Upper lobe of left lung (tissue), 6 donors: ENCODE measurements at regions not wholly inside any gene's neighbourhood (a gene's known extent, or its start where the extent isn't known, plus 50 kb on each side); places are given as distances from the start of the nearest gene placed in this dataset.

Experiments used
- ATAC-seq, 2 donors: fragments of 200-7000 bp; cut with Tn5 transposase; one replicate each; pipeline ENCODE4 v1.9.1; 2022; ENCODE audit warnings: mild to moderate bottlenecking in 2 of 2, moderate library complexity in 2 of 2; ENCODE audit not compliant: low FRiP score in 2 of 2
- DNase-seq, 2 donors: peaks; one replicate each; pipeline ENCODE4 v3.0.0-alpha.2; 2019 to 2020
- H3K27ac ChIP-seq, 4 donors: fragments of 200-600 bp; sonication (generic); one replicate each; pipeline ENCODE4 v1.5.1; 2016 to 2019
- H3K27me3 ChIP-seq, 4 donors: fragments of 200-600 bp; sonication (generic); one replicate each; pipeline ENCODE4 v1.5.1; 2017 to 2019
- H3K36me3 ChIP-seq, 4 donors: fragments of 200-600 bp; sonication (generic); one replicate each; pipeline ENCODE4 v1.5.1; 2016 to 2019
- H3K4me1 ChIP-seq, 4 donors: fragments of 200-600 bp; sonication (generic); one replicate each; pipeline ENCODE4 v1.5.1; 2018 to 2019
- H3K4me3 ChIP-seq, 4 donors: fragments of 200-600 bp; sonication (generic); one replicate each; pipeline ENCODE4 v1.5.1; 2017 to 2019; ENCODE audit warnings: mild to moderate bottlenecking in 2 of 4, moderate library complexity in 1 of 4
- H3K9me3 ChIP-seq, 4 donors: fragments of 200-600 bp; sonication (generic); one replicate each; pipeline ENCODE4 v1.5.1; 2018 to 2019
- EP300 ChIP-seq, 4 donors: sonication (generic); formaldehyde crosslinking; IDR thresholded peaks; one replicate each; pipeline ENCODE4 v1.5.1; 2017; ENCODE audit warnings: antibody characterized with exemption in 4 of 4, control low read depth in 2 of 4
- POLR2A ChIP-seq, 4 donors: fragments of 450-650 bp; IDR thresholded peaks; one replicate each; pipeline ENCODE4 v1.5.1; 2016 to 2017; ENCODE audit warnings: antibody characterized with exemption in 4 of 4, mild to moderate bottlenecking in 2 of 4
- POLR2AphosphoS5 ChIP-seq, 2 donors: sonication (generic); formaldehyde crosslinking; IDR thresholded peaks; one replicate each; pipeline ENCODE4 v1.5.1; 2017; ENCODE audit warnings: antibody characterized with exemption in 2 of 2
- WGBS, 2 donors: methylation state at CpG; one replicate each; pipeline ENCODE4 v1.1.5; 2017 to 2018; 5-methylcytosine and 5-hydroxymethylcytosine counted together
- TF ChIP-seq, protein P1 (sequence below), 6 experiments: fragments of 450-650 bp in 4 of 6; fragments of 200-600 bp in 2 of 6; sonication (generic) in 2 of 6; IDR thresholded peaks; one replicate each; pipeline ENCODE4 v1.5.1; 2016 to 2019; ENCODE audit warnings: antibody characterized with exemption in 6 of 6
- donor health status: DM: no; HTN: no; CAD: no; lungs with moderate emphysema.
- donor health status: DM: no; HTN: yes; CAD: no; lungs with severe emphysema.

DNA sequence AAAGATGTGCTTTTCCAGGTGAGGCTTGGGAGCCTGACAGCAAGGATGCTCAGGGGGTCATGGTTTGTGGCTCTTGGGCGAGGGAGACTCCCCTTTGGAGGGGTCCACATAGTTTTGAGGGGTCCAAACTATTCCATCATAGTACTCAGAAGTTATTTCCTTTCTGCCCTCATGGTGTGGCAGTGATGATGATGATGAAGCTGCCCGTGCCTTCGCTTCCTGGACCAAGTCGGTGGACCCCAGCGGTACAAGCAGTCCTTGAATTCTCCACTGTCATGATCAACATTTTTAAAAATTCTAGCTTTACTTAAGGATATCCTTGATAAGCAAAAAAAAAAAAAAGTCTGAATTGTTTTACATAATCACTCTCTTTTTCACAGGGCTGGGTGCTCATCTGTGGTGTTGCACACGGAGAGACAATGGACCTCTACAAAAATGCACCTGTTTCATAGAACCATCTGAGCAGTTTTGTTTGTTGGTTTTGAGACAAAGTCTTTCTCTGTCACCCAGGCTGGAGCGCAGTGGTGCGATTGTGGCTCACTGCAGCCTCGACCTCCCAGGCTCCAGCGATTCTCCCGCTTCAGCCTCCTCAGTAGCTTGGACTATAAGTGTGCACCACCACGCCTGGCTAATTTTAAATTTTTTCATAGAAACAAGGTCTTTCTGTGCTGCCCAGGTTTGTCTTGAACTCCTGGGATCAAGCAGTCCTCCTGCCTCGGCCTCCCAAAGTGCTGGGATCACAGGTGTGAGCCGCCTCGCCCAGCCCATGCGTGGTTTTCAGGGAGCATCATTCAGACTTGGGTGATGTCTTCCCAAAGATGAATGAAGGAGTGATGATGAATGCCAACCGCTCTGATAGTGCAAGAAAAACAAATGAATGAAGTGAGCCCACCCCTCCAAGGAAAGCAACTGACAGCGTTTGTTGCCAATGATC lies 271.4 kb upstream of the HDAC4 start:
- Histone ChIP-seq H3K36me3 (no peaks in the 10 kb centered on the region), H3K4me3 (no peak overlapping the region), H3K9me3 (no peaks in the 10 kb centered on the region), H3K27ac (no peak overlapping the region), H3K27me3 (no peaks in the 10 kb centered on the region), H3K4me1 (no peaks in the 10 kb centered on the region)
- TF ChIP-seq POLR2AphosphoS5 (IDR thresholded peaks at IDR 0.05), result no peak
- no peak for TF ChIP-seq POLR2A (IDR thresholded peaks at IDR 0.05)
- no peak for TF ChIP-seq EP300 (IDR thresholded peaks at IDR 0.05)
- TF ChIP-seq, protein P1, sequence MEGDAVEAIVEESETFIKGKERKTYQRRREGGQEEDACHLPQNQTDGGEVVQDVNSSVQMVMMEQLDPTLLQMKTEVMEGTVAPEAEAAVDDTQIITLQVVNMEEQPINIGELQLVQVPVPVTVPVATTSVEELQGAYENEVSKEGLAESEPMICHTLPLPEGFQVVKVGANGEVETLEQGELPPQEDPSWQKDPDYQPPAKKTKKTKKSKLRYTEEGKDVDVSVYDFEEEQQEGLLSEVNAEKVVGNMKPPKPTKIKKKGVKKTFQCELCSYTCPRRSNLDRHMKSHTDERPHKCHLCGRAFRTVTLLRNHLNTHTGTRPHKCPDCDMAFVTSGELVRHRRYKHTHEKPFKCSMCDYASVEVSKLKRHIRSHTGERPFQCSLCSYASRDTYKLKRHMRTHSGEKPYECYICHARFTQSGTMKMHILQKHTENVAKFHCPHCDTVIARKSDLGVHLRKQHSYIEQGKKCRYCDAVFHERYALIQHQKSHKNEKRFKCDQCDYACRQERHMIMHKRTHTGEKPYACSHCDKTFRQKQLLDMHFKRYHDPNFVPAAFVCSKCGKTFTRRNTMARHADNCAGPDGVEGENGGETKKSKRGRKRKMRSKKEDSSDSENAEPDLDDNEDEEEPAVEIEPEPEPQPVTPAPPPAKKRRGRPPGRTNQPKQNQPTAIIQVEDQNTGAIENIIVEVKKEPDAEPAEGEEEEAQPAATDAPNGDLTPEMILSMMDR (IDR thresholded peaks at IDR 0.05), result no peak
- 86 to 88% methylated on average over 18 of the region's 18 CpGs for WGBS, 2 donors
- DNase-seq (no peak), ATAC-seq (no peak)

DNA sequence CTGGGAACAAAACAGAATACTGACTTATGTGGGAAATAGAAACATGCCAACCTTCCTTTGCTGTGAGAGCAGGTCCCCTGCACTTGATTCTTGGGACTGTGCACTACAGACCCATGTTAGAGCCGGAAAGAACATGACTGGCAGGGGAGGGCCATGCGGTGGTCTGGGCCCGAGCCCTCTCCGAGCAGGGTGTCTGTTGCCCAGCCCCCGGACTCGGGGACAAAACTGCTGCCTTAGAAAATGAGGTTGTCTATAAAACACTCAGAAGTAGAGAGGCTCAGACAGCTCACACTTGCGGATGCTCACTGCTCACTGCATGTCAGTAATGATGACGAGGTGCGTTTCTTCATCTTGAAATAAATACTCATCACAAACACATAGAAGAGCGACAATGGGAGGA lies 270.7 kb upstream of the HDAC4 start:
- Histone ChIP-seq H3K4me3 (no peak overlapping the region), H3K27ac (no peak overlapping the region), H3K36me3 (no peaks in the 10 kb centered on the region), H3K27me3 (no peaks in the 10 kb centered on the region), H3K4me1 (no peaks in the 10 kb centered on the region), H3K9me3 (no peaks in the 10 kb centered on the region)
- 86 to 89% methylated on average over 10 of the region's 10 CpGs for WGBS, 2 donors
- ATAC-seq, result no peak
- TF ChIP-seq EP300 (IDR thresholded peaks at IDR 0.05) (no peak), POLR2AphosphoS5 (IDR thresholded peaks at IDR 0.05) (no peak)
- DNase-seq, result no peak

DNA sequence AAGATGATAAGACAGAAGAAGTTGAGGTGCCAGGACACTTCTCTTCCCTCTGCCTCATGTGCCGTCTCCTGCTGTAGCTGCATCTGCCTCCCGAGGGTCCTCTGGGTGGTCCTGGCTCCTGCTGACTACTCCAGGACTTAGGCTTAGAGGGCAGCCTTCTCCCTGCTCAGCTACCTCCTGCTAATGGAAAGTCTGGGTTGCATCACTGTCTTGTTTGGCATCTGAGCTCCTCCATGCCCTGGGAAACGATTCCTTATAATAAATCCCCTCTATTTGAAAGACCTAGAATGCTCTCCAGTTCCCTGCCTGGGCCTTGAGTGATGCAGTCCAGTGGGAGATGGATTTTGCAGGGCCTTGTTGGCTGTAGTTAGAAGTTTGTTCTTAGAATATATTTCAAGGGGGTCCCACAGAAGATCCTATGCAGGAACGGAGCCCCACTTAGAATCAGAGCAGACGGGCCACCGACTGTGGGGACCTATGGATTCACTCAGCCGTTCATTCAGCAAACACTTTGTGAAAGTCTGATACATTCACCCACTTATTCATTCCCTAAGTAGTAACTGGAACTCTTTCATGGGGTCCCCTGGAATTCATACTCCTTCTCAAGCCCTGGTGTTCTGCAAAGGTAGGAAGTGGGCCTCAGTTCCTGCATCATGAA lies 269.8 kb upstream of the HDAC4 start:
- no peaks in the 10 kb centered on the region for H3K27me3 ChIP-seq
- no peak overlapping the region for H3K27ac ChIP-seq
- no peaks in the 10 kb centered on the region for H3K4me1 ChIP-seq
- no peak for TF ChIP-seq POLR2A (IDR thresholded peaks at IDR 0.05)
- no peak for TF ChIP-seq EP300 (IDR thresholded peaks at IDR 0.05)
- TF ChIP-seq, protein P1 (IDR thresholded peaks at IDR 0.05), result no peak
- TF ChIP-seq POLR2AphosphoS5 (IDR thresholded peaks at IDR 0.05), result no peak
- WGBS, 2 donors, result 83 to 86% methylated on average over 7 of the region's 7 CpGs
- ATAC-seq (no peak), DNase-seq (no peak)
- H3K36me3 ChIP-seq, result no peaks in the 10 kb centered on the region
- H3K4me3 ChIP-seq, result no peak overlapping the region
- no peaks in the 10 kb centered on the region for H3K9me3 ChIP-seq

DNA sequence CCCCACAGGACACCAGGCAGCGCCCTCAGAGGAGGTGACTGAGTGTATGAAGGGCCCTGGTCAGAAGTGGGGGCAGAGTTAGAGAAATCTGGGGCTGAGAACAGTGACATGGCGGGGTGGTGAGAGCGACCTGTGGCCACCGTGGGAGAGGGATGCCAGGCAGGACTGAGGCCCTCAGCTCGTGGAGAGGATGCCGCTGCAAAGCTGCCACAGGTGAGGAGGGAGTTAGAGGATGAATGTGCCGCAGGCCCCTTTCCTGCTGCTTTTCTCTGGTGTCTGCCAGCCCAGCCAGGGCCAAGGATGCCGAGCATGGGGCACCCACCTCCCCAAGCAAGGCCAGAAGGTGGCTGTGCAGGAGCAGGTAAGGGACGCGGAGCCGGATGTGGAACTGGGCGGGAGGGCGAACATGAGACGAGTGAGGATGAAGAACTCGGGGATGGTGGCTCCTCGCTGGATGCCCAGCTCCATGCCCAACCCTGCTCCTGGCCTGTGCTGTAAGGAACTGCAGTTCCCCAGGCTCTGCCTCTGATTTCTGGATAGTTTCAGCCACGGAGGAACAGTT lies 269.2 kb upstream of the HDAC4 start:
- no peak for ATAC-seq
- no peak overlapping the region for H3K4me3 ChIP-seq
- no peak overlapping the region for H3K27ac ChIP-seq
- H3K27me3 ChIP-seq, result no peaks in the 10 kb centered on the region
- H3K9me3 ChIP-seq, result no peaks in the 10 kb centered on the region
- H3K4me1 ChIP-seq, result no peaks in the 10 kb centered on the region
- 90 to 98% methylated on average over 16 to 17 of the region's 17 CpGs for WGBS, 2 donors
- H3K36me3 ChIP-seq, result no peaks in the 10 kb centered on the region
- TF ChIP-seq POLR2AphosphoS5 (IDR thresholded peaks at IDR 0.05) (no peak), POLR2A (IDR thresholded peaks at IDR 0.05) (no peak), EP300 (IDR thresholded peaks at IDR 0.05) (no peak)
- TF ChIP-seq, protein P1 (IDR thresholded peaks at IDR 0.05), result no peak
- peak in 1 of 2 donors; percentile 47 for DNase-seq

DNA sequence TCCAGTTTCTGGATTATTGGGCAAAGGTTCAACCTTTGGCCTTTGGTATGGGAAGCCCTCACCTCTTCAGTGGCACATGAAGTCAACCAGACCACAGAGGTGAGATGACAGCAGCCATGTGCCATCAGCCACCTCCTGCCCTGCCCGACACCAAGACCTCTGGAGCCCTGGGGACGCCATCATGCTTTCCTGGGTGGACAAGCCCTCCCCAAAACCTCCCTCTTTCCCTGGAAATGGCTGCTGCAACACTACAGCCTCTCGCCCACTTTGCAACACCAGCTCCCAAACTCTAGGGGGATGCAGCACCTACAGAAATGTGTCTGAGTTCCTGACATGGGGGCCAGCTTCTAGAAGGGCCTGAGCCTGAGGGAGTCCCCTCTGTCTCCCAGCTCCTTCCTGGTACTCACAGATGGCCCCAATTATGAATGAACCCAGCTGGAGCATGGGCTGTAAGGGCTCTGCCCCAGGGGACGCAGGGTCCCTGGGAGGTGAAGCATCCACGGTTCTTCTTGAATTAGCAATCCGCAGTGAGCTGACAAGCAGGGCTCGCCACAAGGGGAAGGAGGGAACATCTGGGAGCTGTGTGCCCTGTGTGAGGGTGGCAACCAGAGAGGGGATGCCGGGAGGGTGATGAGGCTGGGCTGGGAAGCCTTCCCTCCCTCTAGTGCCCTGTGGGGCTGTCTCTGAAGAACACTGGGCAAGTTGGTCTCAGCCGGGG lies 268.5 kb upstream of the HDAC4 start:
- no peaks in the 10 kb centered on the region for H3K9me3 ChIP-seq
- TF ChIP-seq, protein P1 (IDR thresholded peaks at IDR 0.05), result no peak
- TF ChIP-seq EP300 (IDR thresholded peaks at IDR 0.05) (no peak), POLR2AphosphoS5 (IDR thresholded peaks at IDR 0.05) (no peak), POLR2A (IDR thresholded peaks at IDR 0.05) (no peak)
- no peak overlapping the region for H3K27ac ChIP-seq
- H3K27me3 ChIP-seq, result no peaks in the 10 kb centered on the region
- no peaks in the 10 kb centered on the region for H3K4me1 ChIP-seq
- no peak overlapping the region for H3K4me3 ChIP-seq
- H3K36me3 ChIP-seq, result no peaks in the 10 kb centered on the region
- no peak for DNase-seq
- no peak for ATAC-seq
- 85 to 91% methylated on average over 9 of the region's 9 CpGs for WGBS, 2 donors
